ENCODE measurements at regions not wholly inside any gene's neighbourhood (a gene's known extent, or its start where the extent isn't known, plus 50 kb on each side); places are given as distances from the start of the nearest gene placed in this dataset.

DNA sequence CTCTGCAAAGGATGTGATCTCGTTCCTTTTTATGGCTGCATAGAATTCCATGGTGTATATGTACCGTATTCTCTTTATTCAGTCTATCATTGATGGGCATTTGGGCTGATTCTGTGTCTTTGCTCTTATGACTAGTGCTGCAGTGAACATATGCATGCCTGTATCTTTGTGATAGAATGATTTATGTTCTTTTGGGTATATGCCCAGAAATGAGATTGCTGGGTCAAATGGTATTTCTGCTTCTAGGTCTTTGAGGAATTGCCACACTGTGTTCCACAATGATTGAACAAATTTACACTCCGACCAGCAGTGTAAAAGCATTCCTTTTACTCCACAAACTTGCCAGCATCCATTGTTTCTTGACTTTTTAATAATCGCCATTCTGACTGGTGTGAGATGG is 60.2 kb upstream of the ADORA2B start:
- Histone ChIP-seq H3K36me3 (no peaks in the 10 kb centered on the region), H3K27me3 (no peaks in the 10 kb centered on the region), H3K4me1 (no peaks in the 10 kb centered on the region), H3K9me3 (no peaks in the 10 kb centered on the region), H3K27ac (no peak overlapping the region), H3K4me3 (no peak overlapping the region)
- no peak for DNase-seq (ENCODE audit: extremely low spot score in 2 of 2)
- no peak for TF ChIP-seq POLR2AphosphoS5 (IDR thresholded peaks at IDR 0.05; ENCODE audit: insufficient read depth in 1 of 2, low read depth in 1 of 2)
- intact Hi-C loops (cut with DNase I), result no loop called here

DNA sequence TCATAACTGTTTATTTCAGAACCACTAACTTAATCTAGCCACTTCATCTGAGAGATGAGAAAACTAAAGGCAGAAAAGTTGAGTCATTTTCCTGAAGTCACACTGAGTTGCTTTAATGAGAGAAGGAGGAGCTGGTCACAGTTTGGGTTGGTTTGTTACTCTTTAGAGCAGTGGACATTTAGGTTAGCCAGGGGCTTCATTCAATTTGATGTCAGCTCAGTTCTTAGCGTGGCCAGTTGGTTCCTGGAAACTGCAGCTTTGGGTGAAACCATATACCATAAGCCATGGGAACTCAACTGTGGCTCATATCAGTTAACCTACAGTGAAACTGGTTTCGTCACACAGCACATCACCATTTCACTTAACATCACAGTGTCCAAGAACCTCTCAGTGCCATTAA is 59.2 kb upstream of the ADORA2B start:
- Histone ChIP-seq H3K9me3 (no peaks in the 10 kb centered on the region), H3K4me1 (no peaks in the 10 kb centered on the region), H3K4me3 (no peak overlapping the region), H3K27me3 (no peaks in the 10 kb centered on the region), H3K36me3 (no peaks in the 10 kb centered on the region), H3K27ac (no peak overlapping the region)
- TF ChIP-seq, protein P1, sequence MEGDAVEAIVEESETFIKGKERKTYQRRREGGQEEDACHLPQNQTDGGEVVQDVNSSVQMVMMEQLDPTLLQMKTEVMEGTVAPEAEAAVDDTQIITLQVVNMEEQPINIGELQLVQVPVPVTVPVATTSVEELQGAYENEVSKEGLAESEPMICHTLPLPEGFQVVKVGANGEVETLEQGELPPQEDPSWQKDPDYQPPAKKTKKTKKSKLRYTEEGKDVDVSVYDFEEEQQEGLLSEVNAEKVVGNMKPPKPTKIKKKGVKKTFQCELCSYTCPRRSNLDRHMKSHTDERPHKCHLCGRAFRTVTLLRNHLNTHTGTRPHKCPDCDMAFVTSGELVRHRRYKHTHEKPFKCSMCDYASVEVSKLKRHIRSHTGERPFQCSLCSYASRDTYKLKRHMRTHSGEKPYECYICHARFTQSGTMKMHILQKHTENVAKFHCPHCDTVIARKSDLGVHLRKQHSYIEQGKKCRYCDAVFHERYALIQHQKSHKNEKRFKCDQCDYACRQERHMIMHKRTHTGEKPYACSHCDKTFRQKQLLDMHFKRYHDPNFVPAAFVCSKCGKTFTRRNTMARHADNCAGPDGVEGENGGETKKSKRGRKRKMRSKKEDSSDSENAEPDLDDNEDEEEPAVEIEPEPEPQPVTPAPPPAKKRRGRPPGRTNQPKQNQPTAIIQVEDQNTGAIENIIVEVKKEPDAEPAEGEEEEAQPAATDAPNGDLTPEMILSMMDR (IDR thresholded peaks at IDR 0.05), result no peak
- TF ChIP-seq POLR2A (IDR thresholded peaks at IDR 0.05) (no peak), POLR2AphosphoS5 (IDR thresholded peaks at IDR 0.05; ENCODE audit: insufficient read depth in 1 of 2, low read depth in 1 of 2) (no peak)
- intact Hi-C loops (cut with DNase I), result no loop called here
- no peak for DNase-seq (ENCODE audit: extremely low spot score in 2 of 2)

DNA sequence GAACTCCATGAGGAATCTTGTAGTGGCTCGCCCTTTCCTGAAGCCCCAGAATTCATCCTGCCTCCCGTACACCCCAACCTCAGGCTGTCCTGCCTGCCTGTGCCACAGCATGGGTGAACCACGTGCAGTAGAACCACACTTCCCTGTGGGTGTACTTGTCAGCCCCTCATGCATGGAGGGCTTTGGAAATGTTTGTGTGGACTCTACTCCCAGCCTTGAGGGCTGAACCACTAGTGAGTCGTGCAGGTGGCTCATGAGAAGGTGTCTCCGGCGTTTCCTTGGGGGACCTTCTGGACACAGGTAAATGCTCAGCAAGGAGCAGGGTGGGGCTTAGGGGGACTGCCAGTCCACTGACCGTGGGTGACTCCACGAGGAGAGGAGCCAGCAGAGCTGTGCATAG is 58.7 kb upstream of the ADORA2B start:
- H3K27me3 ChIP-seq, result no peaks in the 10 kb centered on the region
- H3K9me3 ChIP-seq, result no peaks in the 10 kb centered on the region
- no peaks in the 10 kb centered on the region for H3K36me3 ChIP-seq
- H3K4me1 ChIP-seq, result no peaks in the 10 kb centered on the region
- TF ChIP-seq POLR2AphosphoS5 (IDR thresholded peaks at IDR 0.05; ENCODE audit: insufficient read depth in 1 of 2, low read depth in 1 of 2) (no peak), POLR2A (IDR thresholded peaks at IDR 0.05) (no peak)
- TF ChIP-seq, protein P1 (IDR thresholded peaks at IDR 0.05), result no peak
- DNase-seq (ENCODE audit: extremely low spot score in 2 of 2), result no peak
- no peak overlapping the region for H3K4me3 ChIP-seq
- no peak overlapping the region for H3K27ac ChIP-seq
- intact Hi-C loops (cut with DNase I), result no loop called here

DNA sequence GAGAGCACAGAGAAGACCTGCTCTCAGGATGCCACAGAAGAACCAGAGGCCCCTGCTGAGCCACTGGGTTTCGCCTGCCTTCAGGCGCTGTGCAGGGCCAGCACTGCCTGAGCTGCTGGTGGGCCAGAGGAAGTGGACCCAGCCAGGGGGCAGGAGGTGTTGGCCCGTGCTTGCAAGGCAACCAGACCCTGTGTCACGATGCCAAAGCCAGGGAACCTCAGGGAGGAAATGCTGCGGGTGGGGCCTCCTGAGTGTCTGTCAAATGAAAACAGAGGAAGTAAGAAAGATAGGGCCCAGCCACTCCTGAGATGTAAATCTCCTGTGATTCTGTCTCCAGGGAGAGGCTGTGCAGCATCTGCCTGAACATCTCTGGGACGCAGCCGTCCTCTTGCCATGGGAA is 58.1 kb upstream of the ADORA2B start:
- H3K27me3 ChIP-seq, result no peaks in the 10 kb centered on the region
- no peak overlapping the region for H3K27ac ChIP-seq
- H3K36me3 ChIP-seq, result no peaks in the 10 kb centered on the region
- intact Hi-C loops (cut with DNase I), result no loop called here
- H3K4me1 ChIP-seq, result no peaks in the 10 kb centered on the region
- no peak for DNase-seq (ENCODE audit: extremely low spot score in 2 of 2)
- TF ChIP-seq, protein P1 (IDR thresholded peaks at IDR 0.05), result no peak
- TF ChIP-seq POLR2A (IDR thresholded peaks at IDR 0.05), result no peak
- no peak for TF ChIP-seq POLR2AphosphoS5 (IDR thresholded peaks at IDR 0.05; ENCODE audit: insufficient read depth in 1 of 2, low read depth in 1 of 2)
- H3K4me3 ChIP-seq, result no peak overlapping the region
- H3K9me3 ChIP-seq, result no peaks in the 10 kb centered on the region

DNA sequence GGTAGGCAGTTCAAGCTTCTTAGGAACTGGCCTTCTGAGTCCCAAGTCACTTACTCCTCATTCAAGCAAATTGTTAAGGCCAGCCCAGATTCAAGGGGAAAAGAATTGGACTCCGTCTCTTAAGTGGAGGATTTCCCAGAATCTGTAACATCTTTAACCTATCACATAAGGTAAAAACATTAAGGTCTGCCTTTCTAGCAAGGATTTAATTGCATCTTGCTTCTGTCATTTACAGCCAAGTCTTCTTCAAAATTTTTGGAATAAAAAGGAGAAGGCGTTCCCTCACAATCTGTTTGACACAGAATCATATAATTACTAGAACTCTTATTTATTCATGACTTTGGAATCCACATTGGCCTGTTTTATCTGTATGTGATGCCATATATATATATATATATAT is 56.5 kb upstream of the ADORA2B start:
- H3K36me3 ChIP-seq, result no peaks in the 10 kb centered on the region
- intact Hi-C loops (cut with DNase I), result no loop called here
- no peak for DNase-seq (ENCODE audit: extremely low spot score in 2 of 2)
- no peaks in the 10 kb centered on the region for H3K27me3 ChIP-seq
- H3K27ac ChIP-seq, result no peak overlapping the region
- H3K9me3 ChIP-seq, result no peaks in the 10 kb centered on the region
- TF ChIP-seq, protein P1 (IDR thresholded peaks at IDR 0.05), result no peak
- no peak for TF ChIP-seq POLR2AphosphoS5 (IDR thresholded peaks at IDR 0.05; ENCODE audit: insufficient read depth in 1 of 2, low read depth in 1 of 2)
- no peak for TF ChIP-seq POLR2A (IDR thresholded peaks at IDR 0.05)
- no peaks in the 10 kb centered on the region for H3K4me1 ChIP-seq
- no peak overlapping the region for H3K4me3 ChIP-seq

All from vagina (tissue), 2 donors.